ENCODE measurements at regions not wholly inside any gene's neighbourhood (a gene's known extent, or its start where the extent isn't known, plus 50 kb on each side); places are given as distances from the start of the nearest gene placed in this dataset.

GRCh38 chr5:107121793-107122519 is 548.8 kb downstream of the EFNA5 start:
- dilution Hi-C loops (cut with MboI; ENCODE audit: extremely low pct_ligation_motif_present, low sequenced_read_pairs): no loop called here
- H3K27ac ChIP-seq (ENCODE audit: control insufficient read depth, insufficient read depth, low read length): no peak overlapping the region

GRCh38 chr5:107119656-107120055 is 551.1 kb downstream of the EFNA5 start:
- H3K9me1 ChIP-seq (ENCODE audit: control insufficient read depth, extremely low read depth, insufficient read depth, low read length): no peaks in the 10 kb centered on the region
- TF ChIP-seq EZH2 (IDR thresholded peaks at IDR 0.05; ENCODE audit: low read length): no peak
- no peak for TF ChIP-seq CTCF (optimal IDR thresholded peaks at IDR 0.05 in 1 of 3, IDR thresholded peaks at IDR 0.05 in 1 of 3, conservative IDR thresholded peaks at IDR 0.05 in 1 of 3; ENCODE audit: extremely low read depth in 1 of 3, insufficient read depth in 2 of 3, low read length in 3 of 3)
- H3K79me2 ChIP-seq (ENCODE audit: control insufficient read depth, insufficient read depth, low read length): no peaks in the 10 kb centered on the region
- no peaks in the 10 kb centered on the region for H3K27me3 ChIP-seq (ENCODE audit: control insufficient read depth, extremely low read depth, insufficient read depth, low read length)
- H3K9me3 ChIP-seq (ENCODE audit: control insufficient read depth, low read depth, low read length): no peaks in the 10 kb centered on the region
- H3K36me3 ChIP-seq (ENCODE audit: control insufficient read depth in 2 of 2, extremely low read depth in 1 of 2, insufficient read depth in 2 of 2, low read length in 2 of 2): no peaks in the 10 kb centered on the region
- dilution Hi-C loops (cut with MboI; ENCODE audit: extremely low pct_ligation_motif_present, low sequenced_read_pairs): no loop called here
- no peak overlapping the region for H3K4me2 ChIP-seq (ENCODE audit: control insufficient read depth, extremely low read depth, insufficient read depth, low read depth, low read length)
- H3K4me3 ChIP-seq (ENCODE audit: control insufficient read depth in 2 of 3, extremely low read depth in 1 of 3, insufficient read depth in 2 of 3, low read depth in 1 of 3, low read length in 3 of 3): no peak overlapping the region
- FAIRE-seq (no peak), DNase-seq (ENCODE audit: low read depth, low spot score) (no peak)
- H3K9ac ChIP-seq (ENCODE audit: control insufficient read depth, extremely low read depth, insufficient read depth, low read length): no peak overlapping the region
- H3K4me1 ChIP-seq (ENCODE audit: control insufficient read depth, extremely low read depth, insufficient read depth, low read length): no peaks in the 10 kb centered on the region
- no peak overlapping the region for H2AFZ ChIP-seq (ENCODE audit: control insufficient read depth, low read length)
- no peaks in the 10 kb centered on the region for H4K20me1 ChIP-seq (ENCODE audit: control insufficient read depth, extremely low read depth, insufficient read depth, low read length)
- H3K27ac ChIP-seq (ENCODE audit: control insufficient read depth, insufficient read depth, low read length): no peak overlapping the region

More at GRCh38 chr5:107121793-107122519, 548.8 kb downstream of the EFNA5 start:
- no peak overlapping the region for H3K9ac ChIP-seq (ENCODE audit: control insufficient read depth, extremely low read depth, insufficient read depth, low read length)
- H3K9me1 ChIP-seq (ENCODE audit: control insufficient read depth, extremely low read depth, insufficient read depth, low read length): no peaks in the 10 kb centered on the region
- no peaks in the 10 kb centered on the region for H3K79me2 ChIP-seq (ENCODE audit: control insufficient read depth, insufficient read depth, low read length)
- TF ChIP-seq CTCF (optimal IDR thresholded peaks at IDR 0.05 in 1 of 3, IDR thresholded peaks at IDR 0.05 in 1 of 3, conservative IDR thresholded peaks at IDR 0.05 in 1 of 3; ENCODE audit: extremely low read depth in 1 of 3, insufficient read depth in 2 of 3, low read length in 3 of 3) (no peak), EZH2 (IDR thresholded peaks at IDR 0.05; ENCODE audit: low read length) (no peak)
- H3K4me3 ChIP-seq (ENCODE audit: control insufficient read depth in 2 of 3, extremely low read depth in 1 of 3, insufficient read depth in 2 of 3, low read depth in 1 of 3, low read length in 3 of 3): no peak overlapping the region
- DNase-seq (ENCODE audit: low read depth, low spot score): no peak
- no peaks in the 10 kb centered on the region for H3K4me1 ChIP-seq (ENCODE audit: control insufficient read depth, extremely low read depth, insufficient read depth, low read length)
- H3K9me3 ChIP-seq (ENCODE audit: control insufficient read depth, low read depth, low read length): no peaks in the 10 kb centered on the region
- no peak overlapping the region for H3K4me2 ChIP-seq (ENCODE audit: control insufficient read depth, extremely low read depth, insufficient read depth, low read depth, low read length)
- no peaks in the 10 kb centered on the region for H3K27me3 ChIP-seq (ENCODE audit: control insufficient read depth, extremely low read depth, insufficient read depth, low read length)
- no peak for FAIRE-seq
- no peaks in the 10 kb centered on the region for H4K20me1 ChIP-seq (ENCODE audit: control insufficient read depth, extremely low read depth, insufficient read depth, low read length)
- no peaks in the 10 kb centered on the region for H3K36me3 ChIP-seq (ENCODE audit: control insufficient read depth in 2 of 2, extremely low read depth in 1 of 2, insufficient read depth in 2 of 2, low read length in 2 of 2)
- H2AFZ ChIP-seq (ENCODE audit: control insufficient read depth, low read length): no peak overlapping the region
